CD1c-positive myeloid dendritic cell (primary cell): ENCODE measurements at regions not wholly inside any gene's neighbourhood (a gene's known extent, or its start where the extent isn't known, plus 50 kb on each side); places are given as distances from the start of the nearest gene placed in this dataset.

Source experiments
- DNase-seq: peaks from one replicate; pipeline ENCODE4 v3.0.0-alpha.2; 2016; ENCODE audit errors: extremely low spot score

GRCh38 chr10:130900441-130901160, 410.9 kb downstream of the TCERG1L start:
- DNase-seq = no peak

DNA sequence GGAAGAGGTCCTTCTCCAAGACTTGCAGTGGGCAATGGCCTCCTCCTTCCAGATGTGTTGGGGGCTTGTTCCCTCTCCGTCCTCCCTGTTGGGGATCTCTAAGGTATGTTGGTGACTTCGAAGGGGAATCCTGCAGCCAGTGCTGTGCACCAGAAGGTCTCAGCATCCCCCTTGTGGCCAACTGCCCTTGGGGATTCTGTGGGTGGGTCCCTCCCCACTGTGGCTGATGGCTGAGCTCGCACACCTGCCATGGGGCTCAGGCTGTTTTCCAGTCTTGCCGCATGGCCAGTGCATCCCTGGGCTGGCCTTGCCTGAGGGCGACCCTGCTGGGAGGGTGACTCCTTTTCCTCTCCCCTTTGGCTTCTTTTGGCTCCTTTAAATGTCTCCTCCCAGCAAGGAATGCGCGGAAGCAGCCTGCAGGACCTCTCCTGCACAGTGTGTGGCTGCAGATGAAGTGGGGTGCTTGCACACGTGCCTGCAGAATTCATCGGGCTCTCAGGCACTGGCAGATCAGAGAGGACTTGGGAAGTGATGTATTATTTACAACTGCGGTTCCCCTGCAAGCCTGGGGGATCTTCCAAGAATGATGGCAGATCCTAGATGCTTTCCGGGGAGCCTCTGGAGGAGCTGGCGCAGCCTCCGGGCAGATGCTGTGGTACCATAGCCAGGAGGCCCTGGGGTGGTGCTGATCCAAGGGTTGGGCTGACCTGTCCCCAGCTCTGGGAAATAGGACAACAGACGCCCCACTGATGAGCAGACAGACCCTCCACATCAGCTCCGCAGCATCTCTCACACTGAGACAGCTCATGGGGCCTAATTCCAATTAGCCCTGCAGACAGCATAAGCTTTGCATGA, 410.0 kb downstream of the TCERG1L start:
- DNase-seq = no peak

- DNase-seq = no peak
These were observed 409.1 kb downstream of the TCERG1L start for GRCh38 chr10:130902471-130902870.

DNA sequence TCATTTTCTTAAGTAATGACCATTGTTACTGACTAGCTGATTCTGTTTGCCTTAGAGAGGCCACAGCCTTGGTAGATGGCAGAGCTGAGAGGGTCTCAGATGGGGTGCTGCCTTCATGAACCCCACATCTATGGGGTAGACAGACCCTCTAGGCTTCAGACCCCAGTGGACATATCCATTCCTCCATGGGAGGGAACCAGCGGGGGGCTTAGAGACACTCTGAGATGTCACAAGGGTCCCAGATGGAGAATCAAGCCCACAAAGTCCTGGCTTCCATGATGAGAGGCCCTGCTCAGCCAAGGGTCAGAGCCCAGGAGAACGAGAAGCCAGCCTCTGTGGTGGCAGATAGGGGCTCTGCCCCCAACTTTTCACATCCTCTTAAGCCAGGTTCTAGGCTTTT, 408.6 kb downstream of the TCERG1L start:
- no peak for DNase-seq

GRCh38 chr10:130904676-130905075, 406.8 kb downstream of the TCERG1L start:
- no peak for DNase-seq

GRCh38 chr10:130905386-130905785, 406.1 kb downstream of the TCERG1L start:
- no peak for DNase-seq

DNA sequence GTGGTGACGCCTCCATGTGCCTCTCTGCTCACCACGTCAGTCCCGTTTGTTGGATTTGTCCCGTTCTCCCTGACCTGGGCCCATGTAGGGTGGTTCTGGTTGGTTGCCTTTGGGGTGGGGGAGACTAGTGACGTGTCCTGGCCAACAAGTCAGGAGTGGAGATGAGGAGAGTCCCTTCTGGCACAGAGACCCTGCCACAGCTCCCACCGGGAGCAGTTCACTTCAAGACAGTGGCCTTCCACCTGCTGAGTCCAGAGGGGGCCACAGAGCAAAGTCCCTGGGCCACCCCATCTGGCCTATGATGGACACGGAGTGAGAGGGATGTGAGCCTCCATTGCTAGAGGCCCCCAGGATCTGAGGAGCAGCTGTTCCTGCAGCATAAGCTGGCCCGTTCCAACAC, 405.6 kb downstream of the TCERG1L start:
- DNase-seq = no peak

GRCh38 chr10:130910848-130911247, 400.7 kb downstream of the TCERG1L start:
- DNase-seq = no peak

DNA sequence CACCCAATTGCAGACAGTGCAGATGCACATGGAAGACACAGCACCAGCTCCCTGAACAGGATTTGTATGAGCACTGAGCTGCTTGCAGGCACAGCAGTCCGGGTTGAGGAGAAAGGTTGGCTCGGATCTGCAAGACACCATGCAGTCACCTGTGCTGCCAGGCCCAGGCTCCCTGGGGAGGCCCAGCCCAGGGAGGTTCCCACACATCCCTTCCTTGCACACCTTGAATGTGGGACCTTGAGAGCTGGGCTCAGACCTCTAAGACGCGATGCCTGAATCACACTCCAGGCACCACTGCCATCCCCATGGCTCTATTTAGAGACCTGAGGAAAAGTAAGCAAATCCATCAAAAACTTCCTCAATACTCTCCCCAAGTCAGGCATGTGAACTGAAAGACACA, 397.7 kb downstream of the TCERG1L start:
- DNase-seq = no peak

- no peak for DNase-seq
These were observed 397.2 kb downstream of the TCERG1L start for GRCh38 chr10:130914367-130914766.

DNA sequence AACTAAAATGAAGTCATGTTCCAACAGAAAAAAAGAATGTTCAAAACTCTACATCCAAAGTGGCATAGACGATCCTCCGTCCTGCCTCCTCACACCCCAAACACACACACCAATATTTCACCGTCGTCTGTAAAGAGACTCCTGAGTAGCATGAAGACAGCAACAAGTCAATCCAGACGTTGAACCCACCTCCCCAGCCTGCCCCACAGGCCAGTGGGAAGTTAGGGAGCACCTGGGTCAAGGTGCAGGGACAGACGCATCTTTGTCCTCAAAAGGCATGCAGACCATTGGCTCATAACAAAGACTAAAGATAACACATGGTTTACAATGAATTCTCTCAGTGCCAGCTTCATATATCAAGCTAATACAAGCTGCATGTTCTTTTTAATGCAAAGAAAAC, 396.5 kb downstream of the TCERG1L start:
- DNase-seq = no peak

DNA sequence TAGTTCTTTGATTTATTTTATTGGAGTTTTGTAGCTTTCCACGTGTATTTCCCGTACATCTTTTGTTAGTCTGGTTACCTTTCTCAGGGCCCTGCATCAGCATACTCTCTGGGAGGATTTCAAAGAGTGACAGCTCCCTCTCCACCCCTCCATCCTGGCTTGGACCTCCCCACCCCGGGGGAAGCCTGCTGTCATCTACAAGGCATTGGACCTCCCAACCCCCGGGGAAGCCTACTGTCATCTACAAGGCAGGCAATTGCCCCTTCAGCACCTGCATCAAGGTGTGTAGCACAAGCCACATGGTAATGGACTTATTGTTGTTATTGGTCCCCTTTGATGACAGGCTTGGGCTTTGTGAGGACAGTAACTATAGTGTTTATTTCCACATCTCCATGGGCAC, 390.1 kb downstream of the TCERG1L start:
- DNase-seq = no peak

DNA sequence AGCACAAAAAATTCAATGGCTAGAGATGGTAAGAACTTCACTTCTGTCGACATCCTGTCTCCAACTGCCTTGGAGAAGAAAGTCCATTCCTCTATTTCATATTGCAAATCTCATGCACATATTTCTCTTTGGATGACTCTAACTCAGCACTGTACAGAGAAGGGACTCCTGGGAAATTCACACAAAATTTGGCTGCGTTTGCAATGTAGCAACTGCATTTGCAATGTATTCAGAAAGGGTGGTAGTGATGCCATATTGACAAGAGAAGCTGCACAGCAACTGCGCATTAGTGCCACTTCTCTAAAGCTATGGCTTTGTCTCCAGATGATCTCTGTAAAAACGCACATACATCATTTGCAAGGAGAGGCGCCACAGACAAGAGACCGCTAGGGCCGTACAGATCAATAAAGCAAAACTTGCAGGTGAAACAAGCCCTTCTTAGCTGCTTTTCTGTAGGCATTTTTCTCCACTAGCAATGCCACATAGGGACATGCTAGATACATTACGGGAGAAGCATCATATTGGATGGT, 389.5 kb downstream of the TCERG1L start:
- DNase-seq = no peak

GRCh38 chr10:130923596-130923995, 387.9 kb downstream of the TCERG1L start:
- no peak for DNase-seq

GRCh38 chr10:130924138-130924819, 387.2 kb downstream of the TCERG1L start:
- DNase-seq = no peak

GRCh38 chr10:130926442-130926841, 385.1 kb downstream of the TCERG1L start:
- DNase-seq = no peak

DNA sequence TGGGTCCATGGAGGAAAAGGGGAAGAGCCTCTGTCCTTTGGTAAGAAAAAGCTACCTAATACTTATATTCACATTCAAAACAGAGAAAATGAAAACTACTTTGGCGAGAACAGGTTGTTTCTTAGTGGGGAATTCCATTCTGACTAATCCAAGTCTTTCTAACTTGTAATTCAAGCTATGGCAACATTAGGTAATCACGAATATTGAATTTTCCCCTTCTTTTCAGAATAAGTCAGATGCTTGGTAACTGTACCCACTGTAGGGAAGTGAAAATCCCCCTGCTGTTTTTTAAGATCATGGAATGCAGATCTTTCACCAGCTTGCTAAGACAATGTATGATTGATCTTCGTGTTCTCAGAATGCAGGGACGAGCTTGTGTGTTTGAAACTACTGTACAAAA, 384.4 kb downstream of the TCERG1L start:
- DNase-seq = no peak

DNA sequence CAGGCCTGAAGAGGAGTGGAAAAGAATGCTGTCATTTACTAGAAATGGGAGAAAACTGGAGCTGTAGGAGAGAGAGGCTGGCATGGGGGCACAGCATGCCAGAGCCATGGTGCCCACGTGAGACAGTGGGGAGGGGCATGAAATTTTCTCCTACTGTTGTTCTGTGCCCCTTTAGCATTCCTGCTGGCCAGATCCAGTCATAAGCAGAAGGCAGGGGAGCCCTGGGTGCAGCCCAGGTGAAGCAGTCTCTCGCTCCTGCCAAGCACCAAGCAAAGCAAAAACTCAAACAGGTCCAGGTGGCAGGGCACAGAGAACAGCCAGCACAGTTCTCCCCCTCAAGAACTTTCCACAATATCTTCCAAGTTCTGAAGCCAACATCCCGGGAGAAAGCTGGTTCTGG, 383.2 kb downstream of the TCERG1L start:
- no peak for DNase-seq

DNA sequence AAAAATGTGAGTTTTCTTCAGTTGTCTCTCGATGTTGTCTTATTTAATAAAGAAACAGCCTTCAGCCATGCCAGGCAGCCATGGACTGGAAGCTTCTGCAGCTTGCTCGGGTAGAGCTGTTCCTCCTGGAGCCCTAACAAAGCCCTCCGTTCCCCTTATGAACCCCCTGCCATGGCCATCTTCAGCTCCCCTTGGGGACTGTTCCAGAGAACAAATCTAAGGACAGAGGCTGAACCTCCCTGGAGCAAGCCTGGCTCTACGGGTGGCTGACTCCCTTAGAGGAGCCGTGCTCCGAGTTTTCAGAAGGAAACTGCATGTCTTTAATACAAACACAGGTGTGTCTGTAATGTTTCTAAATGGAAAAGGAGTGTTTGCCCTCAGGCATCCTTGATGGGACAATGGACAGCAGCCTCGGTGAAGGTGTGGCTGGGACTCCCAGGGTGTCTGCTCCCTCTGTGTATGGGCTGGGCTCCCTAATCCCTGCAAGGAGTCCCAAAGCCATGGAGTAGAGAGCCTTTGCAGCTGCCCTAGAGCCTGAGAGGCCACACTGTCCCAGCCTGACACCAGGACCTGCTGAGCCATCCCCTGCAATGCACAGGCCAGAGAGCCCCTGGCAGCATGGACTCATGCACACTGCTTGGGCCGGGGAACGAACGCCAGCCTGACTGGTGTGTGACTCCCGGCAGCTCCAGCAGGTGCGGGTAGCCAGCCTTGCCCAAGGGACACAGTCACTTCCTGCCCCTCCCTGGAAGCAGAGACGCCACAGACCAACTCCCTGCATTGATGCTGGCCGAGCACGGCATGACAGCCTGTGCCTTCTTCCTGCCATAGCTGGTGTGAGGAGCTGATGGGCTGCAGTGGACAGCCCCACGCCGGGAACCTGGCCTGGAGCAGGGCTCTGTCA, 381.8 kb downstream of the TCERG1L start:
- no peak for DNase-seq

DNA sequence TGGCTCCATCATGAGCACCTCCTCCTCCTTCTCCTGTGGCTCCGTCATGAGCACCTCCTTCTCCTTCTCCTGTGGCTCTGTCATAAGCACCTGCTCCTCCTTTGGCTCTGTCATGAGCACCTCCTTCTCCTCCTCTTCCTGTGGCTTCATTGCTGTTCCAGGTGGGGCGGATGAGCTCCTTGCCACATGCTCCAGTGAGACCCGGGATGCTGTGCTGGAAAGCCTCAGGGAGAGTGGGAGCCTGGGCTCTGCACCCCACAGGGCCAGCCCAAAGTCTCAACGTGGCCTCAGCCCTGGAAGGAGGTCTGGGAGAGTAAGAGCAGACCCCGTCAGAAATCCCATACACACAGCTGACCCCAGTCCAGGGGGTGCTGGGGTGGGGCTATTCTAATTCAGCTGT, 380.7 kb downstream of the TCERG1L start:
- DNase-seq = no peak

DNA sequence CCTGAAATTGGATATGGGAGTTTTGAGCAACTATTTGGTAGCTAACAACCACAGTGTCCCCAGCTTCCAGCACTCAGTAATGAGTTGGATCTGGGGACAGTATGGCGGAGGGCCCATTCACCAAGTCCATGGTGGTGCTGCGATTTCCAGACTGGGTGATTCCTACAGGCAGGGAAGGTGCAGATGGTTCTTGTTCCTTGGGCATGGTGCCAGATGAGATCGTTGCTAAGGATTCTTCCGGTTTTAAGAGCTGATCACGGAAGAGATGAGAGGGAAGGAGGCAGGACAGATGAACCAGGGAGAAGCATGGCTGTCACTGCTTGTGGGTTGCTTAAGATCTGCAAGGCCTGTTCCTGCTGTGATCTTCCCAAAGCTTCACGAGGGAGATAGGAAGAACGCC, 380.3 kb downstream of the TCERG1L start:
- no peak for DNase-seq
